Osteocyte (in vitro differentiated cells): ENCODE measurements at regions not wholly inside any gene's neighbourhood (a gene's known extent, or its start where the extent isn't known, plus 50 kb on each side); places are given as distances from the start of the nearest gene placed in this dataset.
A peak's percentile ranks its signal among the peaks of the same experiment; 100 is the strongest.

Source experiments
- DNase-seq: peaks from one replicate; pipeline ENCODE4 v3.0.0; 2021; ENCODE audit warnings: mixed read lengths; ENCODE audit not compliant: unreplicated experiment; ENCODE audit errors: extremely low spot score
- H3K27ac Mint-ChIP-seq: one replicate; pipeline ENCODE4 v1.8.0; 2021; ENCODE audit warnings: mild to moderate bottlenecking, mixed read lengths; ENCODE audit not compliant: unreplicated experiment
- H3K27me3 Mint-ChIP-seq: one replicate; pipeline ENCODE4 v1.8.0; 2021; ENCODE audit warnings: mixed read lengths; ENCODE audit not compliant: unreplicated experiment
- H3K36me3 Mint-ChIP-seq: one replicate; pipeline ENCODE4 v1.8.0; 2021; ENCODE audit warnings: mixed read lengths; ENCODE audit not compliant: unreplicated experiment
- H3K4me1 Mint-ChIP-seq: one replicate; pipeline ENCODE4 v1.8.0; 2021; ENCODE audit warnings: mixed read lengths; ENCODE audit not compliant: unreplicated experiment
- H3K4me3 Mint-ChIP-seq: one replicate; pipeline ENCODE4 v1.8.0; 2021; ENCODE audit warnings: mild to moderate bottlenecking, moderate library complexity, mixed read lengths; ENCODE audit not compliant: unreplicated experiment
- H3K9me3 Mint-ChIP-seq: one replicate; pipeline ENCODE4 v1.8.0; 2021; ENCODE audit warnings: mixed read lengths; ENCODE audit not compliant: unreplicated experiment
- TF ChIP-seq, protein P1 (sequence below): fragments of 200-600 bp; sonication (generic); IDR thresholded peaks from 2 replicates; pipeline ENCODE4 v1.5.0; 2021; ENCODE audit warnings: antibody characterized with exemption, mild to moderate bottlenecking, moderate library complexity

- H3K4me3 Mint-ChIP-seq: no peak overlapping the region
- H3K9me3 Mint-ChIP-seq: peaks cover 22% of the 10 kb centered on the region
- H3K4me1 Mint-ChIP-seq: no peaks in the 10 kb centered on the region
- no peaks in the 10 kb centered on the region for H3K27me3 Mint-ChIP-seq
- no peak for DNase-seq
- H3K27ac Mint-ChIP-seq: no peak overlapping the region
- H3K36me3 Mint-ChIP-seq: no peaks in the 10 kb centered on the region
- TF ChIP-seq, protein P1, sequence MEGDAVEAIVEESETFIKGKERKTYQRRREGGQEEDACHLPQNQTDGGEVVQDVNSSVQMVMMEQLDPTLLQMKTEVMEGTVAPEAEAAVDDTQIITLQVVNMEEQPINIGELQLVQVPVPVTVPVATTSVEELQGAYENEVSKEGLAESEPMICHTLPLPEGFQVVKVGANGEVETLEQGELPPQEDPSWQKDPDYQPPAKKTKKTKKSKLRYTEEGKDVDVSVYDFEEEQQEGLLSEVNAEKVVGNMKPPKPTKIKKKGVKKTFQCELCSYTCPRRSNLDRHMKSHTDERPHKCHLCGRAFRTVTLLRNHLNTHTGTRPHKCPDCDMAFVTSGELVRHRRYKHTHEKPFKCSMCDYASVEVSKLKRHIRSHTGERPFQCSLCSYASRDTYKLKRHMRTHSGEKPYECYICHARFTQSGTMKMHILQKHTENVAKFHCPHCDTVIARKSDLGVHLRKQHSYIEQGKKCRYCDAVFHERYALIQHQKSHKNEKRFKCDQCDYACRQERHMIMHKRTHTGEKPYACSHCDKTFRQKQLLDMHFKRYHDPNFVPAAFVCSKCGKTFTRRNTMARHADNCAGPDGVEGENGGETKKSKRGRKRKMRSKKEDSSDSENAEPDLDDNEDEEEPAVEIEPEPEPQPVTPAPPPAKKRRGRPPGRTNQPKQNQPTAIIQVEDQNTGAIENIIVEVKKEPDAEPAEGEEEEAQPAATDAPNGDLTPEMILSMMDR: no peak
These were observed 378.9 kb upstream of the NUPR2 start for GRCh38 chr7:56495165-56495564.

DNA sequence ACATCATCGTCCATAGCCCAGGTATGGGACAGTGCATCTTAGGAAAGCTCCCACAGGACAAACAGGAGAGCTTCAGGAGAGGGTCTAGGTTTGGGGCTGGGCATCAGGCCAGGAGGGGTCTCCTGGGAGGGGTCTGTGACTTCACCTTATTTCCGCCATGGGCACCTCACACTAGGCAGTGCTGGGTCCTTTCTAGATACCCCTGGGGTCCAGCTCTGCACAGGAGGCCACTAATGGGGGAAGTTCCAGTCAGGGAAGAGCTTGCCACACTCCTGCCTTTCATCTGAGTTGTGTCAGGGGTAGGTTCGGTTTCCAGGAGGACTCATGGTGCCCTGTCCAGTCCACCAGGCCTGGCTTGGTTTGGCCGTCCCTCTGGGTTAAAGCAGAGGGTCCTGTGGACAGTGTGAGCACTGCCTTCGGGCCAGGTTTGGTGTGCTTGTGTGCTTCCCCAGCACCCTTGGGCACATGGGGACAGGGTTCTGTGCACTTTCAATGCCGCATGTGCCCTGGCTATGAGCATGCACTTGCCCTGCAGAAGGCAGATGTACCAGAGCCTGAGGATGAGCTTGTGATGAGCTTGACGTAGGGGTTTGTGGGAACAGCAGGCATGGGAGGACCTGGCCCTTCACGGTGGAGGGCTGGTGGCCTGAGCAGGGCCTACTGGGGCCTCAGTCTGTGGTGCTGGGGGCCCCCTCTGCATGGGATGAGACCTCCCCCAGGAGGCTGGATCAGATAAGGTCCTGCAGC is 377.7 kb upstream of the NUPR2 start:
- Mint-ChIP-seq H3K36me3 (no peaks in the 10 kb centered on the region), H3K9me3 (peaks cover 18% of the 10 kb centered on the region), H3K4me1 (no peaks in the 10 kb centered on the region), H3K27ac (no peak overlapping the region), H3K4me3 (no peak overlapping the region), H3K27me3 (no peaks in the 10 kb centered on the region)
- peak; percentile 77 for DNase-seq
- TF ChIP-seq, protein P1: no peak

DNA sequence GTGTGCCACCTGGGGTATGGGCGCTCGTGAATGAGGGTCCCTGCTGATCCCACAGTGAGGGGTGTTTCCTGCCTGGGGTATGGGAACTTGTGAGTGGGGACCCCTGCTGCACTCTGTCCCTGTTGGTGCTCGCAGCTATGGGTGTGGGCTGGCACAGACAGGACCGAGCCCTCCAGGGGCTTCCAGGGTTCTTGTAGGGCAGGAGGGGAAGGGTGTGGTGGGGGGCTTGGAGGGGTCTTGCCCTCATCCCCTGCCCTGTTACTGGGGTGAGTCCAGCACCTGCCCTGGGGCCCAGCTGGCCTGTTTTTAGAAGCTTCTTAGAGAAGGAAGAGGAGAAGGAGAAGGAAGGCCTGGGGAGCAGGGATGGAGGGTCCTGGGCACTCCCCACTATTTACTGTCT is 377.0 kb upstream of the NUPR2 start:
- Mint-ChIP-seq H3K27me3 (no peaks in the 10 kb centered on the region), H3K4me1 (no peaks in the 10 kb centered on the region), H3K4me3 (no peak overlapping the region), H3K36me3 (no peaks in the 10 kb centered on the region), H3K27ac (no peak overlapping the region), H3K9me3 (peaks cover 18% of the 10 kb centered on the region)
- peak; percentile 62 for DNase-seq
- TF ChIP-seq, protein P1: no peak

DNA sequence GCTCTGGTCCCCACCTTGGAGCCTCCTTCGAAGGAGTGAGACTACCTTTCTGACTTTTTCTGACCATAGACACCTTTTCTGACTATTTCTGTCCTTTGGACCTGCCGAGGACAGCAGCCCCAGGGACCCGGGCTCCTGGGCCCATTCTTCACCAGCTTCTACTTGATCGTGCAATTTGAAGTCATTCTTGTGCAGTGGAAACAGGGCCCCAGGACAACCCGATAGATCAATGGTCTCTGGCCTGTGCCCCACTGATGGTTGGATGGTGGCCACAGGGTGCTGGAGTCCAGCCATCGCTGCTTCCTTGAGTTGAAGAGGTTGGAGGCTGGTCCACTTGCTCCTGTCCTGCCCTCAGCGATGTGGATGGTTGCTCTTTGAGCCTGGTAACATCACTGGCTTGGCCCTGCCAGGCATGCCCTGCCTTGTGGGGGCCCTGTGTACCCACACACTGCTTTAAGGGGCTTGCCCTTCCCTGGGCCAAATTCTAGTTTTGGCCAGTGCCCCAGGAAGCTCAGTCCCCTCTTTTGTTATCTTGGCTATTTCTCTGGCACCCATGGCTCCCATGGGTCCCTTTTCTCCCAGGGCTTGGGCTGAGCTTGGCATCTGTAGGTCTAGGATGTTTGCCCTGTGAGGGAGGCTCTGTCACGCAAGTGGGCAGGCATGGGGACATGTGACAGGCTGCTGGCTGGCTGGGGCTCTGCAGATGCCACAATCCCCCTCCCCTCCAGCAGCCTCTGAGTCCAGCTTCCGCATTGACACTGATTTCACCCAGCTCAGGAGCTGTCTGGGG is 375.6 kb upstream of the NUPR2 start:
- TF ChIP-seq, protein P1: no peak
- Mint-ChIP-seq H3K27ac (no peak overlapping the region), H3K27me3 (no peaks in the 10 kb centered on the region), H3K4me1 (no peaks in the 10 kb centered on the region), H3K9me3 (peaks cover 25% of the 10 kb centered on the region), H3K4me3 (no peak overlapping the region), H3K36me3 (no peaks in the 10 kb centered on the region)
- peak; percentile 68 for DNase-seq

DNA sequence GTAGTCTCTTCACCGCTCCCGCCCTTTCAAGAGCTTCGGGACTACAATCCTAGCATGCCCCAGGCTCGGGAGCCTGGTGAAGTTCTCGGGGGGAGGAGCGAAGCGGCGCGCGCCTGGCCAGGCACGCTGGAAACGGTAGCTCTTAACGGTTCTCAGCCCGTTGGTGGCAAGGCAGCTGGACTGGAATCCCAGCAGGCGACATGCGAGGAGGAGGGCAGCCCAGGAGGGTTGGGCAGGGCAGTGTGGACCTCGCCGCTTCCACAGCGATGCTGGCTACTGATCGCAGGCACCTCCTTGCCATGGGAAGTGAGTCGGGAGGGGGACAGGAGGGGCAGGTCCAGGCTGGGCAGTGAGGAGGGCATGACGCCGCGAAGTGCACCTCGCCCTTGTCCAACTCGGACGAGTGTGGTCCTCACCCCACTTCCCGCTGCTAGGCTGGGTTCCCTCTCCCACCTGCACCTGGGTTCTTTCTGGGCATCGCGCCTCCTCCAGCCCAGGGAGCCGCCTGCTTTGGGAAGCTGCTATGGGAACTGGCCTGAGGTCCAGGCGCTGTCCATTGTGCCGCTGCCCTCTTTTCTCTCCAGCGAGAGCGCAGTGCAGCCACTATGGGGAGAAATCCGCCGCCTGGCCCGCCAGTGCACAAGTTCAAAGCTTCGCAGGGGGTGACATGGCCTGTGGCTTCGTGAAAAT is 367.8 kb upstream of the NUPR2 start:
- peak; percentile 77 for DNase-seq
- Mint-ChIP-seq H3K27ac (no peak overlapping the region), H3K36me3 (peaks cover 2% of the 10 kb centered on the region), H3K4me1 (no peaks in the 10 kb centered on the region), H3K4me3 (no peak overlapping the region), H3K9me3 (peaks cover 32% of the 10 kb centered on the region), H3K27me3 (no peaks in the 10 kb centered on the region)
- TF ChIP-seq, protein P1: no peak
